Superior temporal gyrus (tissue), 1 donor: ENCODE measurements at regions not wholly inside any gene's neighbourhood (a gene's known extent, or its start where the extent isn't known, plus 50 kb on each side); places are given as distances from the start of the nearest gene placed in this dataset.

Experiments used
- DNase-seq: peaks from one replicate; pipeline ENCODE4 v3.0.0-alpha.2; 2016; ENCODE audit errors: extremely low spot score

DNA sequence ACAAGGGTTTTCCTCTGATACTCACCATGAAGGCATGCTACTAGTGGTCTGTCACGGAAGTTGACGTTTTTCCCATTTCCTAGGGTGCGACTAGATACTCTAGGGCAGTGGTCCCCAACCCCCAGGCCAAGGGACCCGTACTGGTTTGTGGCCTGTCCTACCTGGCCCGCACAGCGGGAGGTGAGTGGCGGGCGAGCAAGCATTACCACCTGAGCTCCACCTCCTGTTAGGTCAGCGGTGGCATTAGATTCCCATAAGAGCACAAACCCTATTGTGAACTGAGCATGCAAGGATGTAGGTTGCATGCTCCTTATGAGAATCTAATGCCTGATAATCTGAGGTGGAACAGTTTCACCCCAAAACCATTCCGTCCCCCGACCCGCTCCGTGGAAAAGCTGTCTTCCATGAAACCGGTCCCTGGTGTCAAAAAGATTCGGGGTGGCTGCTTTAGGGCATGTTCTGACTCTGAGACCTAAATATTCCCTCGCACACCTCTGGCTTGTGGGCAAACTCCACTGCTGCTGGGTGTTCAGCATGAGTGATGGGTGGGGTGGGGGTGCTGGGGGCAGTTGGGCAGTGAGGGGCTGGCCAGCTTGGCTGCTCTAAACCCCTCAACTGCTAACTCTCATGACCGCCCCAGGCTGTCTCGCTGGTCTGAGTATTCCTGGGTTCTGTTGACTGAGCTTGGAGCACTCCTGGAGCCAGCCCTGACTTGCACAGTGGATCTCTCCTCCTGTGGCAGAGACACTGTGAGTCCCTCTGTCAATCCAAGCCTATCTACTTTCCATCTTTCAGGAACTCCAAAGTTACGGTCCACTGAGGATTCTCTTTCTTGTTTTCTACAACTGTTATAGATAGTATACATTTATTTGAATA is 78.3 kb upstream of the NEK6 start:
- DNase-seq = no peak

DNA sequence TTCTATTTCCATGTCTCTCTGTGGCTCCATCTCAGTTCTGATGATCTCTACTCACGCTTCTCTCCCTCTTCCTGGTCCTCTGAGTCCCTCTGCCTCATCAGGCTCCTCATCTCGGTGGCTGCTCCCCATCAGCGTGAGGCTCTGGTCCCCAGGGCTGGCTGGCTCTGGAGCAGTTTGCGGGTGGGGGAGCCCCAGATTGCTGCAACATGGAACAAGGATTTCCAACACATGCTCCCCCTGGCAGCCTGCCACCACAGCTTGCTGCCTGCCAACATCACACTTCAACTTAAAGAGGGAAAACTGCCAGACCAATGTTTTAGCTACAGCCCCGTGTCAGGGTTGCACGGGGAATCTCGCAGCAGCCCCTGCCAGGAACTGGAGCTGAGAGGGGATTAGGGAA is 77.2 kb upstream of the NEK6 start:
- DNase-seq = peak; percentile 45

DNA sequence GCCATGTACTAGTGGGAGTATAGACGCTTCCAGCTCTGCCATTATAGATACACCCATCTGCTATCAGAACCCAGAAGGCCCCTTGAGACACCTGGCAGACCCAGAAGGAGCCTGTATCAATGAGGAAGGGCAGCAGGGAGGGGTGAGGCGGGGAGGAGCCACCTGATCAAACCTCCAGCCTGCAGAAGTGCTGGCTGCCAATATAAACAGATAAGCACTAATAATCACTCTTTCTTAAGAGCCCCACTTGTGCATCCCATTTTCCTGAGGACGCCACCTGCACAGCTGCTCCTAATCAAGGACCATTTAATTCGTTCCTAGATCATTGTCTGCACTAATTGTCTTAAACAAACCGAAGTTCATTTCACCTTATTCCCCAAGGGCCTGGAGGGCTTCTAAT is 75.0 kb upstream of the NEK6 start:
- no peak for DNase-seq

DNA sequence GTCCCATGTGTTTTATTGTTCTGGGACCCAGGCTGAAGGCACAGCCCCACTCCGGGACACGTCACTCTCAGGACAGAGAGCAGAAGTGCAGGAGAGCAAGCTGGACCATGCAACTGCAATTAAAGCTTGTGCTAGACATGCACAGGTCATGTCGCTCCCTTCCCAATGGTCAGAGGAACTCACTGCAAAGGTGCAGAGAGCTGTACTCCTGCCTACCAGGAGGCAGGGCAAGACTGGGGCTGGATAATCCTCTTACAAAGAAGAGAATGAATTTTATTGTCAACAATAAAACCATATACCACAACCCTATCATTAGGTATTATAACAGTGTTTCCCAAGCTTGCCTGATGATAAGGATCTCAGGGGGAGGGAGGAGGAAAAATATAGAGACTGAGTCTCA is 74.0 kb upstream of the NEK6 start:
- no peak for DNase-seq

DNA sequence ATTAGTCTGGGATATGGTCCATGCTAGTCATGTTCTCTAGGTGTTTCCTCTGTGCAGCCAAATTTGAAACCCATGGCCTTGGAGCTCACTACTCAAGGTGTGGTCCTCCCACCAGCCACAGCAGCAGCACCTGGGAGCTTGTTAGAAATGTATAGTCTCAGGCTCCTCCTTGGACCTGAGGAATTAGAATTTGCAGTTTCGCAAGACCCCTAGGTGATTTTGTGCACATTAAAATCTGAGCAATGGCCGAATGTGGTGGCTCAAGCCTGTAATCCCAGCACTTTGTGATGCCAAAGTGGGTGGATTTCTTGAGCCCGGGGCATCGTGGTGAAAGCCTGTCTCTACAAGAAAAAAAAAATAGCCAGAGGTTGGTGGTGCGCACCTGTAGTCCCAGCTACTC is 72.3 kb upstream of the NEK6 start:
- no peak for DNase-seq

DNA sequence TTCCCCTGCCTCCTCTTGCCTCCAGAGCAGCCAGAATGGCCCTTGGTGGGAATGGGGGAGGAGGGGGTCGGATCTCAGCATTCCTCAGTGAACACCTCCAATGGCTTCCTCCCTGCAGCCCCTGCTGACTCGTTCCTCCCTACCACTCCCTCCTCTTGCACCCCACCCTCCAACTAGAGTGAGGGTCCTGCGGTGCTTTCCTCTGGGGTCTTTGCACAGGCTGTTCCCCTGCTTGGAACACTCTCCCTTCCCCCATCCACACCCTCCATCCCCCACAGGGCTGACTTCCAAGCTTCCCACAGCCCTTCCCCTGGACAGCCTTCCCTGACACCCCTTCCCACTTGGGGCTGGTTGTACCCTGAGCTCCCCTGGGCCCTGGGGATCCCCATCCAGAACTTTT is 70.4 kb upstream of the NEK6 start:
- DNase-seq = no peak

DNA sequence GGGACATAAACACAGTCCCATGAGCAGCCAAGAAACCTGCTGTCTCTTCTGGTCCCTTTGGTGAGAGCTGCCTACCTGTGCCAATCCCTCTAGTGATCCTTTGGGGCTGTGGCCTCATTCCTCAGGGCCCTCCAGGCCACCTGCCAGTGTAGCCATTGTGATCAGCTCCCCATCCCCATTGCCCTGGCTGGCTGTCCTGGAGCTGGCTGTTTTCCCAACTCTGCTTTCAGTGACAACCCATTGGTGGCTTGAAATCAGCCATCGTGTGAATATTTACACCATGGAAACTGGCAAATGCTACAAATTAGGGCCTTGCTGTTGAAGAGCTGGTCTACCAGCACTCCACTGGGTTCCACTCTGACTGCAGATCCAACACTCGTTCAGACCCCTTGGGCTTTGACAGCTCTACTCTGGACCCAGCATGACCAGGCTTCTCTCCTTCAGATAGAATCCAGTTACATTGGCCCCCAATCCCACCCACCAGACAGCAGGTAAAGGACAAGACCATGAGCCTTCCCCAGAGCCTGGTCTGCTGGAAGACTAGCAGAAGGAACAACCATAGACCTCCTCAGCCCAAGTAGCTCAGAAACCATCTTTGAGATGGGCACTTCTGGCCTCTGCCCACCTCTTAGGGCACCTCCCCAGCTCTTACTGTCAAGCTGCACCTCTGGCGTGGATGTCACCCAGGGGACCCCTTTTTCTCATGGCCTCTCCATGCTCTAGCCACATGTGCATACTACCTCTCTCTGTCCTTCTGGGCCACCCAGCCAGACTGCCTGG is 69.2 kb upstream of the NEK6 start:
- DNase-seq = peak; percentile 15

DNA sequence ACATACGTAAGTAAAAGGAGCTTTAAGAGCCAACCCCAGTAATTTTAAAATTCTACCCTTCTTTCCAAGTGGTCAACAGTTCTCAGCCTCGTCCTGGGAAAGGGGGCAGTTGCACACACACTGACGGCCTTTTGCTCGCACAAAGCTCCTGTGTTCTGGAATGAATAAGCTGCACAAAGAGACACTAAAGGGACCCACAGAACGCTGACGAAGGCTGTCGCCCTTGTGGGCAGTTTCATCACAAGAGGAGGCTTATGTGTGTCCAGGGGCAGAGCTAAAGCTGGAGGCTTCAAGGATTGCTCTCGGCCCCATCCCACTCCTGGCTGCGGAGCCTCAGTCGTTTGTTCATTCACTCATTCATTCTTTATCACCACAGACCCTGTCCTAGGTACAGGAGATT is 67.0 kb upstream of the NEK6 start:
- peak; percentile 94 for DNase-seq

DNA sequence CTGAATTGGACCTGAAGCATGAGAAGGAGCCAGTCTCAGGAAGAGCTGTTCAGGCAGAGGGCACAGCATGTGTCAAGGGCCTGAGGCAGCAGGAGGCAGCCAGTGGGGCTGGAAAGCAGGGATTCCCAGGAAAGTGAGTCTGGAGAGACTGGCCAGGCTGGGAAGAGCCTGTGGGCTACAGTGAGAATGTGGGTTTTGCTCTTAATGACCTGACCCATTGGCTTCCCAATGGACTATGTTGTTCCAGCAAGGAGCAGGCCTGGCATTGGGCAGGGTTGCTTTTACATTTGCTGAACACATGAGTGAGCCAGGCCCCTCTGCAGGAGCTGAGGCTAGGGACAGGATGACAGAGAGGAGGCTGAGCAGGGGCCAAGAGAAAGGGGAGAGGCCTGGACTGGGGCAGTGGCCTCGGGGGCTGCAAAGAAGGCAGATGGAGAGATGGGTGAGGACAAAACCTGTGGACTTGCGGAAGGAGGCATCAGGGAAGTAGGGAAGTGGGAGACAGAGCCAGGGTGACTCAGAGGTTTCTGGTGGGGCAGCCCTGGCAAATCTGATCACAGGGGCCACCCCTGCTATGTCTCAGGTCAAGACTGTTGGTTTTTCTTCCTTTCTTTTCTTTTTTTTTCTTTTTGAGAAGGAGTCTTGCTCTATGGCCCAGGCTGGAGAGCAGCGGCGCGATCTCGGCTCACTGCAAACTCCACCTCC is 65.9 kb upstream of the NEK6 start:
- DNase-seq = no peak

DNA sequence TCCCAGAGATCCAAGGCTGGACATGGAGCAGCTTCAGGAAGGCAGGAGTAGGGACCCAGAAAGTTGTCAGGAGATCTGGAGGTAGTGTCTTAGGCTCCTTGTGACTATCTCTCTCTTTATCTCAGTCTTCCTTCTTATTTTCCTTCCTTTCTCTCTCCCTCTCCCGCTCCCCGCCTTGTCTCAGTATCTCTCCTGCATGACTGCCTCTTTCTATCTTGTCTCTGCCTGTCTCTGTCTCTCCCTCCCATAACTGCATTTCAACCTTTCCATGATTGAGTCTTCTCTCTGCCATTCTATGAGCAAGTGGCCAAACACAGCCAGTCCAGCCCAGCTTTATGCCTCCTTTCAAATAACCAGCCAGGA is 61.0 kb upstream of the NEK6 start:
- DNase-seq = no peak

DNA sequence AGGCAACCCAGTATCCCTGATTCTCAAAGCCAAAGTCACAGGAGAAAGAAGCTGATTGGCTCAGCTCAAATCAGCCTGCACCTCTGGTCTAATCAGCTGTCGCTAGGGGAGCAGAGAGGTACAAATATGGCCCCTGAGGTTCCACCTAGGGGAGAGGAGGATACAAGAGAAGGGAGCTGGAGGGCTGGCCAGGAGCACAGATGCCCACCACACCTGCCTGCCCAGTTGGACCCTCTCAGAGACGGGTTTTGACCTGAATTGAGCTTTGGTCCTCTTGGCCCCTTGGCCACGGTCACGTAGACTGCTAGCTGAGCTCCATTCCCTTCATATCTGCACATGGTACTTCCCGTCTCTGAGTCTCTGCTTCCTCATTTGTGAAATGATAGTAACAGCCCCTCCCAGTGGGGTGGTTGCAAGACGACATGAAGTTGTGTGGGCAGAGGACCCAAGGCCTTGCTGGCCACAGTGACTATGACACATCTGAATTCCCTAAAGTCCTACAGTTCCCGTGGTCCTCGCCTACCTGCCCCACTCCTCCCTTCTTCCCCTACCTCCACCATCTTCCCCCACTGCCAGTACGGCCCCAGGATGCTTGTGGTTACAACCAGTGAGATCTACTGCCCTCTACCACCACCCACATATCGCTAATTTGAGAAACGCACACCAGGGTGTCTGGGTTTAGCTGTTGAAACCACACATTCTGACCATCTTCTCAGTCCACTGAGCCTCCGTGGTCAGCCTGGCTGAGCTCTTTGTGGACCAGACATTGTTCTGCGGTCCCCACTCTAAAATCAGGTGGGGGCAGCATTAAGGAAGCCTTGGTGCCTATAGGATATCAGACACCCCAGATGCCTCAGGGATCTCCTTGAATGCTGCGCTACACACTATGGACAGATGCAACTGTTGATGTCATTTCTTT is 60.3 kb upstream of the NEK6 start:
- no peak for DNase-seq

DNA sequence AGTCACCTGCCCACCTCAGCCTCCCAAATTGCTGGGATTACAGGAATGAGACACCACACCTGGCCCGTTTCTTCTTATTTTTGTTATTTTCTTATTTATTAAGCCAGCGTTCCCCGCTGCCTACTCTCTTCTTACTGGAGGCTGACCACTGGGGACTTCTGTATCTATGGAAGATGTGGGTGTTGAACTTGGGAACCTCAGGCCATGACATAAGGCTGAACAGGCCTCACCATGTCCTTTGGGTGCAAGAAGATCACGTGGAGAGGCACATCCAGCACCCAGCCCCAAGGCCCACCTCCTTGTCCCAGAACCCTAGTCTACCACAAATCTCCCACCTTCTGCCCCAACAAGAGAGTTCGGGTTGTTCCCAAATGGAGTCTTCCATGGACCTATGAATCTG is 59.4 kb upstream of the NEK6 start:
- DNase-seq = no peak

DNA sequence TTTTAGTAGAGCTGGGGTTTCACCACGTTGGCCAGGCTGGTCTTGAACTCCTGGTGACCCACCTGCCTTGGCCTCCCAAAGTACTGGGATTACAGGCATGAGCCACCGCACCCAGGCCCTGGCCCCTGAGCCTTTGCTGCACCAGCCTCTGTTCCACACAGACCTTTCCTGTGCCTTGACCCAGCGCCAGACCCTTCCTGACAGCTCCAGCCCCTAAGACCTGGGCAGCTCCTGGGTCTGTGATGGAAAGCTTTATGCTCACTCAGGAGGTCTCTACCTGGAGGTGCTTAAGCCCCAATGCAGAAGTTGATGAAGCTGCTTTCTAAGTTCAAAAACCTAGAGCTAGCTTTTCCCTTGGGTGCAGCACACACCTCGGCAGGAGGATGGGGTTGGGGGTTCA is 58.8 kb upstream of the NEK6 start:
- DNase-seq = no peak

DNA sequence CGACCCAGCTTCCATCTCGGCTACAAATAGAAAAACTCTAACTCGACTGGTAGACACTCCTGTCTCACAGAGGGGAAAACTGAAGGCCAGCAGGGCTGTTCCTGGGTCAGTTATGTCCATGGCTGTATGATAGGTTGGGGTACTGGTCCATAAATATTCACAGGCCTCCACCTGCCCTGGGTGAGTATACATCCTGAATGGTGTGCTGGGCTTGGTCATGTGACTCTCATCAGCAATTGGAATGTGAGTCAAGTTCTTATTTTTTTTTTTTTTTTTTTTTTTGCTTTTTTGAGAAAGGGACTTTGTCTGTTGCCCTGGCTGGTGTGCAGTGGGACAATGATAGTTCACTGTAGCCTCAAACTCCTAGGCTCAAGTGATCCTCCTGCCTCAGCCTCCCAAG is 58.3 kb upstream of the NEK6 start:
- DNase-seq = no peak

DNA sequence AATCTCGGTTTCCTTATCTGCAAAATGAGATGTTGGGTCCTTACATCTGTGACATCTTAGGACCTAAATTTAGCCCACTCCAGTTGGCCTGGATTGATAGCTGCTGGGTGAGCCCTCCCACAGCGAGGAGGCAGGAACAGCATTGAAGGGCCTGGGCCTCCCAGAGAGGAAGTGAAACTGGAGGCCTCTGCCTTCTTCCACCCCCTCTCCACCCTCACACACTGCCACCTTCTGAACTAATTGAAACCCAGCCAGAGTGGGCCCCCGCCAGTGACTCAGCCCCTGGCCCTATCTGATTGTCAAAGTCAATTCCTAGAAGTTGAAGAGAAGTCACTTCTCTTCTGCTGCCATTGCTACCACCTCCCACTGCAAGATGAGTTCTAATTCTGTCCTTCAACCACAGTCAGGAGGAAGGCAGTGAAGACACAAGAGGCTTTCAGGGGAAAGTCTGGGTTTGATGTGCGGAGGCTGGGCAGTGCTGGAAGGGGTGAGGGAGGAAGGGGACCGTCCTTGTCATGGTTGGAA is 55.2 kb upstream of the NEK6 start:
- DNase-seq = no peak

DNA sequence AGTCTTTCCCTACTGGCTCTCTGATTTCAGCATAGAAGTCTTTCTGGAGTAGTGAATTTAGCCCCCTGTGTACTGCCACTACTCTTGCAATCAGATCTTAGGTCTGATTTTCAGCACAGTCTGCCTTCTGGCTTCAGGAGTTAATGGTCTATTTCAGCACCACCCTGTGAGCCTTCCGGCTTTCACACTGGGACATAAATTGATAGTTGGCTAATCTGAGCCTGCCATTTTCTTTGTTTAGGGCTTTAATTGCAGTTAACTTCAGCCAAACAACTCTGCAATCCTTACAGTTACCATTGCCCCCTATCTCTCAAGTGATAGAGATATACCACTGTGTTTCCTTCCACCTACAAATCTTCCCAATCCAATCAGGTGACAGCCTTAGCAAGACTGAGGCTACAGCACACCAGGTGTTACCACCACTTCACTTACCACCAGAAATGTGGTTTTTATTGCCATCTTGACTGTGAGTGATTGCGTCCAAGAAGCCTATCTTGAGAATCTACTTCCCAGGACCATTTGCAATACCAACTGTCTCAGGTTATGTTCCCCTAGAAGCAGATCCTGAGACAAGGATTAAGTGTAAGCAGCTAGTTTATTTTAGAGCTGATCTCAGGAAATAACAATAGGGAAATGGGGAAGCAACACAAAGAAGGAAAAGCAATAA is 51.9 kb upstream of the NEK6 start:
- DNase-seq = no peak

DNA sequence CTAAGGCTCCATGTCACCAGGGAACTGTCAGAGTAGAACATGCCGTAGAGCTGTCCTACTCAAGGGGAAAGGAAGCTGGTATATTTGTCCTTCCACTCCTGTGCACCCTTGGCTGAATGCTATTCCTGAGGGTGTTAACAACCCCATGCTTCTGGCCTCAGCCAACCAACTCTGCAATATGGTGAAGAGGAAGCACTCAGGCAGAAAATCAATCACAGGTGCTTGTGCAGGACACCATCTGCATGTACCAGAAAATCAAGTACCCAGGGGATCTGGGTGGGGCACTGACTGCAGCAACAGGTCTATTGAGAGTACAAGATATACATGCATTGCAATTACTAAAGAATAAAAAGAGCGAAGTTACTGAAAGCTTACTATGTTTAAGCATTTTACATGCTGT is 51.4 kb upstream of the NEK6 start:
- DNase-seq = no peak
